Subcutaneous abdominal adipose tissue (tissue), 5 donors: ENCODE measurements at regions not wholly inside any gene's neighbourhood (a gene's known extent, or its start where the extent isn't known, plus 50 kb on each side); places are given as distances from the start of the nearest gene placed in this dataset.

Experiments
- H3K27ac ChIP-seq: one replicate; pipeline ENCODE4 v1.7.0; 2013; ENCODE audit warnings: low read depth, mild to moderate bottlenecking, inconsistent platforms, low read length, moderate library complexity
- H3K27me3 ChIP-seq, 5 donors: one replicate each; pipeline ENCODE4 v1.7.0; 2013; ENCODE audit warnings: low read length in 5 of 5, inconsistent platforms in 1 of 5; ENCODE audit not compliant: control insufficient read depth in 5 of 5, insufficient read depth in 4 of 5
- H3K36me3 ChIP-seq, 5 donors: one replicate each; pipeline ENCODE4 v1.7.0; 2013; ENCODE audit warnings: low read length in 5 of 5; ENCODE audit not compliant: control insufficient read depth in 5 of 5, insufficient read depth in 5 of 5
- H3K4me1 ChIP-seq, 5 donors: one replicate each; pipeline ENCODE4 v1.7.0; 2013; ENCODE audit warnings: low read length in 5 of 5, mild to moderate bottlenecking in 3 of 5, moderate library complexity in 1 of 5; ENCODE audit not compliant: control insufficient read depth in 5 of 5, insufficient read depth in 5 of 5
- H3K4me3 ChIP-seq, 5 donors: one replicate each; pipeline ENCODE4 v1.7.0; 2013; ENCODE audit warnings: low read length in 5 of 5, low read depth in 1 of 5
- H3K9ac ChIP-seq, 5 donors: one replicate each; pipeline ENCODE4 v1.7.0; 2013; ENCODE audit warnings: low read length in 5 of 5, mild to moderate bottlenecking in 4 of 5, moderate library complexity in 3 of 5
- H3K9me3 ChIP-seq, 5 donors: one replicate each; pipeline ENCODE4 v1.7.0; 2013; ENCODE audit warnings: low read length in 5 of 5; ENCODE audit not compliant: control insufficient read depth in 5 of 5
- donor health status: healthy.
- donor health status: healthy.
- donor health status: healthy.
- donor health status: healthy.
- donor health status: healthy.

- Histone ChIP-seq H3K4me3 (no peak overlapping the region), H3K4me1 (peaks cover 0 to 5% (median 0%) of the 10 kb centered on the region in 5 donors), H3K9ac (no peak overlapping the region), H3K36me3 (no peaks in the 10 kb centered on the region), H3K27ac (no peak overlapping the region), H3K9me3 (peaks cover 19 to 45% (median 31%) of the 10 kb centered on the region in 5 donors), H3K27me3 (no peaks in the 10 kb centered on the region)
Observed at GRCh38 chr2:65671670-65672242, 239.4 kb upstream of the SPRED2 start.

- no peak overlapping the region for H3K27ac ChIP-seq
- H3K4me1 ChIP-seq: peaks cover 0 to 5% (median 0%) of the 10 kb centered on the region in 5 donors
- H3K36me3 ChIP-seq: no peaks in the 10 kb centered on the region
- H3K9me3 ChIP-seq: peaks cover 13 to 28% (median 17%) of the 10 kb centered on the region in 5 donors
- H3K4me3 ChIP-seq: no peak overlapping the region
- no peaks in the 10 kb centered on the region for H3K27me3 ChIP-seq
- no peak overlapping the region for H3K9ac ChIP-seq
Observed at GRCh38 chr2:65669574-65669973, 237.2 kb upstream of the SPRED2 start.

GRCh38 chr2:65668744-65669143 lies 236.3 kb upstream of the SPRED2 start:
- Histone ChIP-seq H3K36me3 (no peaks in the 10 kb centered on the region), H3K27ac (no peak overlapping the region), H3K4me1 (no peaks in the 10 kb centered on the region), H3K4me3 (peak overlapping the region in 1 of 5 donors; percentile 2), H3K9me3 (peaks cover 13 to 24% (median 15%) of the 10 kb centered on the region in 5 donors), H3K27me3 (no peaks in the 10 kb centered on the region), H3K9ac (no peak overlapping the region)

- Histone ChIP-seq H3K36me3 (no peaks in the 10 kb centered on the region), H3K9ac (no peak overlapping the region), H3K4me1 (peaks cover 0 to 10% (median 7%) of the 10 kb centered on the region in 5 donors), H3K9me3 (peaks cover 13 to 24% (median 15%) of the 10 kb centered on the region in 5 donors), H3K27ac (no peak overlapping the region), H3K27me3 (no peaks in the 10 kb centered on the region), H3K4me3 (no peak overlapping the region)
Observed at GRCh38 chr2:65666156-65666725, 233.8 kb upstream of the SPRED2 start.

GRCh38 chr2:65664931-65665330 lies 232.5 kb upstream of the SPRED2 start:
- Histone ChIP-seq H3K27ac (no peak overlapping the region), H3K9me3 (peaks cover 13 to 23% (median 15%) of the 10 kb centered on the region in 5 donors), H3K9ac (no peak overlapping the region), H3K4me3 (no peak overlapping the region), H3K36me3 (no peaks in the 10 kb centered on the region), H3K27me3 (no peaks in the 10 kb centered on the region), H3K4me1 (peaks cover 0 to 10% (median 7%) of the 10 kb centered on the region in 5 donors)

GRCh38 chr2:65663831-65664407 lies 231.5 kb upstream of the SPRED2 start:
- peaks cover 9 to 12% (median 9%) of the 10 kb centered on the region in 5 donors for H3K9me3 ChIP-seq
- H3K36me3 ChIP-seq: no peaks in the 10 kb centered on the region
- H3K9ac ChIP-seq: no peak overlapping the region
- H3K27me3 ChIP-seq: no peaks in the 10 kb centered on the region
- peaks cover 0 to 10% (median 7%) of the 10 kb centered on the region in 5 donors for H3K4me1 ChIP-seq
- no peak overlapping the region for H3K4me3 ChIP-seq
- no peak overlapping the region for H3K27ac ChIP-seq

GRCh38 chr2:65662654-65663432 lies 230.4 kb upstream of the SPRED2 start:
- Histone ChIP-seq H3K27me3 (peaks cover 0 to 1% (median 0%) of the 10 kb centered on the region in 5 donors), H3K27ac (no peak overlapping the region), H3K9ac (no peak overlapping the region), H3K36me3 (no peaks in the 10 kb centered on the region), H3K4me1 (peaks cover 0 to 10% (median 7%) of the 10 kb centered on the region in 5 donors), H3K4me3 (peak overlapping the region in 1 of 5 donors; percentile 29), H3K9me3 (peaks cover 0 to 3% (median 0%) of the 10 kb centered on the region in 5 donors)

GRCh38 chr2:65661980-65662653 lies 229.7 kb upstream of the SPRED2 start:
- Histone ChIP-seq H3K9ac (no peak overlapping the region), H3K36me3 (no peaks in the 10 kb centered on the region), H3K9me3 (no peaks in the 10 kb centered on the region), H3K4me3 (peak overlapping the region in 1 of 5 donors; percentile 29), H3K27me3 (peaks cover 0 to 3% (median 0%) of the 10 kb centered on the region in 5 donors), H3K4me1 (peaks cover 0 to 10% (median 7%) of the 10 kb centered on the region in 5 donors), H3K27ac (no peak overlapping the region)

- peaks cover 0 to 3% (median 0%) of the 10 kb centered on the region in 5 donors for H3K27me3 ChIP-seq
- H3K9ac ChIP-seq: no peak overlapping the region
- no peaks in the 10 kb centered on the region for H3K9me3 ChIP-seq
- peaks cover 0 to 10% (median 7%) of the 10 kb centered on the region in 5 donors for H3K4me1 ChIP-seq
- H3K4me3 ChIP-seq: no peak overlapping the region
- H3K36me3 ChIP-seq: no peaks in the 10 kb centered on the region
- H3K27ac ChIP-seq: no peak overlapping the region
Observed at GRCh38 chr2:65660340-65660739, 227.9 kb upstream of the SPRED2 start.
